ENCODE measurements at regions not wholly inside any gene's neighbourhood (a gene's known extent, or its start where the extent isn't known, plus 50 kb on each side); places are given as distances from the start of the nearest gene placed in this dataset.

DNA sequence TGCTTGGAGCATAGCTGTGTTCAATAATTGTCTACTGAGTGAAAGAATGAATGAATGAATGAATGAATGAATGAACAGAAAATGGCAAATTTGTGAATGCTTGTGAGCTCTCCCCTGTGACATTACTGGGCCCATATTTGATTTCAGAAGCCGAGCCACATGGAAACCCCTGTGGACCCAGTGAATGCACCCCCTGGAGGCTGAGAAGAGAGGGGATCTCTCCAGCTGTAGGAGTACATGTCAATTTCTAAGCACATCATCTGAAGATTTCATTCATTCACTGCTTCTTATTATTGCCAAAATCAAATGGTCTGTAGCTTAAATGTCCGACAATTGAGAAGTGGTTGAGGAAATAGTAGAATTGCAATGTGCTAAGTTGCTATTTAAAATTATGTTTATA, 58.3 kb upstream of the DOCK1 start:
- no peak for DNase-seq (ENCODE audit: low spot score)

DNA sequence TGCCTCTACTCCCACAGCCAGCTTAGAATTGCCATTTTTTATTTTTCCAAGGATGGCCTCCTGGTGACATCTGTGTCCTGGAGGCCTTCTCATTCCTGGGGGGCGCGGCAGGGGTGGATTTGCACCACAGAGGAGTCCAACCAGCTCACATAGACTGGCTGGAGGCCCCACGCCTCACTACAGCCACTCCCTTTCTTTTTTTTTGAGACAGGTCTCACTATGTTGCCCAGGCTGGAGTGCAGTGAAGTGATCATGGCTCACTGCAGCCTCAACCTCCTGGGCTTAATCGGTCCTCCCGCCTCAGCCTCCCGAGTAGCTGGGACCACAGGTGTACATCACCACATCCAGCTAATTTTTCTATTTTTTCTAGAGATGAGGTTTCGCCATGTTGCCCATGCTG, 57.6 kb upstream of the DOCK1 start:
- no peak for DNase-seq (ENCODE audit: low spot score)

- DNase-seq (ENCODE audit: low spot score): no peak
These were observed 55.6 kb upstream of the DOCK1 start for GRCh38 chr10:126849646-126850045.

- DNase-seq (ENCODE audit: low spot score): peak; percentile 39
These were observed 53.7 kb upstream of the DOCK1 start for GRCh38 chr10:126851414-126852108.

DNA sequence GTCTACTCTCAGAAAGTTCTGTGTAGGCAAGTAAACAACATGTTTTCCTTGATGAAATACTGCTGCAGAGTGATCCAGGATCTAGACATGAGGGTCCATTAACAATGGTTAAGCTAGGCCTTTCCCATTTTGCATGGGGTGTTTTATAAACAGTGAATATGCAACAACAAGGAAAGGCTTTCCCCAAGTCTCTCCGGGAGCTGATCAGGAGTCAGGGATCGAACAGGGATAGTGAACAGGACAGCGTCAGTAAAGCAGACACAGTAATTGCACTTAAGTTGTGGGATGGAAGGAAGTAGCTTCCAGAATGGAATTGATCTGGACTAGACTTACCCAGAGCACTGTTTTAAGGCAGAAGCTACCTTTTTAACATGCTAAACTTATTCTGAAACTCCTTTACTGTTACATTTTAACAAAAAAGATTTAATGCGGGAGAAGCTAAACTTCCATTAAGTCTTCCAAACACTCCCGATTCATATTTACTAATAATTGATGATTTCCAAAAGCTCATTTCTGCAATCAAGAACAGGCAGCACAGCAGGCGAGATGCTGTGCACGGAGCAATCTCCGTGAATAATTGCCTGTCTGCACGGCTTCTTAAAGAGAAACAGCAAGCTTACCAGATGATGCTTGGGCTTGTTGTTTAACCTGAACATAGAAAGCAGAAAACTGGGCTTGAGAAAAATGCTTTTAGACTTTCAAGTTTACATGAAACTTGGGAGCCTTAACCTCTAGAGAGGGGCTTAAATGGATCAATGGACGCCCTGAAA, 50.3 kb upstream of the DOCK1 start:
- DNase-seq (ENCODE audit: low spot score): peak; percentile 0
